ENCODE measurements at regions not wholly inside any gene's neighbourhood (a gene's known extent, or its start where the extent isn't known, plus 50 kb on each side); places are given as distances from the start of the nearest gene placed in this dataset.
A peak's percentile ranks its signal among the peaks of the same experiment; 100 is the strongest.
"Not testable (repeated sequence)": the region's sequence is repeated elsewhere in the genome, so short reads cannot be mapped to it uniquely, and the experiment has no call there.

GRCh38 chrX:124771292-124771691 is 424.9 kb downstream of the SH2D1A start:
- no peaks in the 10 kb centered on the region for H3K36me3 Mint-ChIP-seq
- no peak overlapping the region for H3K4me3 Mint-ChIP-seq

GRCh38 chrX:124788253-124788652 is 441.9 kb downstream of the SH2D1A start:
- H3K27ac Mint-ChIP-seq, H3K9me3 Mint-ChIP-seq, H3K4me1 Mint-ChIP-seq: not testable (repeated sequence)

More at GRCh38 chrX:124771292-124771691, 424.9 kb downstream of the SH2D1A start:
- Mint-ChIP-seq H3K9me3 (no peaks in the 10 kb centered on the region), H3K27ac (no peak overlapping the region), H3K27me3 (ENCODE audit: low read depth in 3 of 3) (peaks cover 0 to 4% (median 2%) of the 10 kb centered on the region in 3 donors), H3K4me1 (no peaks in the 10 kb centered on the region)
- no peak for DNase-seq

GRCh38 chrX:124789874-124790273 is 443.5 kb downstream of the SH2D1A start:
- not testable (repeated sequence) for H3K4me1 Mint-ChIP-seq; H3K27ac Mint-ChIP-seq; H3K36me3 Mint-ChIP-seq; H3K4me3 Mint-ChIP-seq; H3K27me3 Mint-ChIP-seq (ENCODE audit: low read depth in 3 of 3); DNase-seq; H3K9me3 Mint-ChIP-seq

More at GRCh38 chrX:124788253-124788652, 441.9 kb downstream of the SH2D1A start:
- DNase-seq; H3K27me3 Mint-ChIP-seq (ENCODE audit: low read depth in 3 of 3); H3K36me3 Mint-ChIP-seq; H3K4me3 Mint-ChIP-seq: not testable (repeated sequence)

- Mint-ChIP-seq H3K9me3 (peaks cover 0 to 4% (median 0%) of the 10 kb centered on the region in 6 donors), H3K36me3 (no peaks in the 10 kb centered on the region), H3K4me1 (no peaks in the 10 kb centered on the region), H3K27ac (no peak overlapping the region), H3K4me3 (no peak overlapping the region), H3K27me3 (ENCODE audit: low read depth in 3 of 3) (no peaks in the 10 kb centered on the region)
- DNase-seq: no peak
Observed at GRCh38 chrX:124791492-124792095, 445.2 kb downstream of the SH2D1A start.

GRCh38 chrX:124796989-124797388 is 450.6 kb downstream of the SH2D1A start:
- DNase-seq: no peak
- Mint-ChIP-seq H3K9me3 (peaks cover 3 to 10% (median 5%) of the 10 kb centered on the region in 6 donors), H3K27ac (no peak overlapping the region), H3K4me1 (no peaks in the 10 kb centered on the region), H3K36me3 (peaks cover 0 to 3% (median 0%) of the 10 kb centered on the region in 3 donors), H3K4me3 (no peak overlapping the region), H3K27me3 (ENCODE audit: low read depth in 3 of 3) (peaks cover 0 to 5% (median 4%) of the 10 kb centered on the region in 3 donors)

- peaks cover 0 to 5% (median 0%) of the 10 kb centered on the region in 3 donors for H3K36me3 Mint-ChIP-seq
- H3K4me1 Mint-ChIP-seq: no peaks in the 10 kb centered on the region
Observed at GRCh38 chrX:124804962-124805361, 458.6 kb downstream of the SH2D1A start.

GRCh38 chrX:124805486-124805885 is 459.1 kb downstream of the SH2D1A start:
- Mint-ChIP-seq H3K36me3 (peaks cover 0 to 5% (median 0%) of the 10 kb centered on the region in 3 donors), H3K27ac (no peak overlapping the region), H3K4me3 (no peak overlapping the region), H3K9me3 (peaks cover 3 to 14% (median 11%) of the 10 kb centered on the region in 6 donors), H3K4me1 (no peaks in the 10 kb centered on the region), H3K27me3 (ENCODE audit: low read depth in 3 of 3) (peaks cover 0 to 5% (median 3%) of the 10 kb centered on the region in 3 donors)
- no peak for DNase-seq

More at GRCh38 chrX:124804962-124805361, 458.6 kb downstream of the SH2D1A start:
- Mint-ChIP-seq H3K4me3 (no peak overlapping the region), H3K27ac (no peak overlapping the region), H3K9me3 (peaks cover 3 to 14% (median 11%) of the 10 kb centered on the region in 6 donors), H3K27me3 (ENCODE audit: low read depth in 3 of 3) (peaks cover 1 to 6% (median 3%) of the 10 kb centered on the region in 3 donors)
- DNase-seq: no peak

- Mint-ChIP-seq H3K4me3 (no peak overlapping the region), H3K36me3 (no peaks in the 10 kb centered on the region), H3K4me1 (no peaks in the 10 kb centered on the region)
Observed at GRCh38 chrX:124814106-124814505, 467.7 kb downstream of the SH2D1A start.

GRCh38 chrX:124818033-124818432 is 471.7 kb downstream of the SH2D1A start:
- no peak overlapping the region for H3K4me3 Mint-ChIP-seq
- H3K36me3 Mint-ChIP-seq: no peaks in the 10 kb centered on the region
- no peaks in the 10 kb centered on the region for H3K4me1 Mint-ChIP-seq
- H3K27me3 Mint-ChIP-seq (ENCODE audit: low read depth in 3 of 3): peaks cover 0 to 6% (median 0%) of the 10 kb centered on the region in 3 donors
- H3K27ac Mint-ChIP-seq: no peak overlapping the region
- H3K9me3 Mint-ChIP-seq: no peaks in the 10 kb centered on the region
- DNase-seq: no peak

More at GRCh38 chrX:124814106-124814505, 467.7 kb downstream of the SH2D1A start:
- Mint-ChIP-seq H3K27ac (no peak overlapping the region), H3K9me3 (no peaks in the 10 kb centered on the region), H3K27me3 (ENCODE audit: low read depth in 3 of 3) (peaks cover 0 to 2% (median 0%) of the 10 kb centered on the region in 3 donors)
- no peak for DNase-seq

GRCh38 chrX:124818764-124819163 is 472.4 kb downstream of the SH2D1A start:
- Mint-ChIP-seq H3K36me3 (no peaks in the 10 kb centered on the region), H3K27me3 (ENCODE audit: low read depth in 3 of 3) (peaks cover 0 to 6% (median 0%) of the 10 kb centered on the region in 3 donors), H3K4me1 (no peaks in the 10 kb centered on the region), H3K27ac (no peak overlapping the region), H3K9me3 (no peaks in the 10 kb centered on the region), H3K4me3 (no peak overlapping the region)
- no peak for DNase-seq

GRCh38 chrX:124820738-124821137 is 474.4 kb downstream of the SH2D1A start:
- Mint-ChIP-seq H3K4me1 (no peaks in the 10 kb centered on the region), H3K27ac (no peak overlapping the region), H3K27me3 (ENCODE audit: low read depth in 3 of 3) (peaks cover 0 to 6% (median 0%) of the 10 kb centered on the region in 3 donors), H3K36me3 (no peaks in the 10 kb centered on the region), H3K4me3 (no peak overlapping the region), H3K9me3 (no peaks in the 10 kb centered on the region)
- no peak for DNase-seq

- Mint-ChIP-seq H3K4me1 (peaks cover 6 to 17% of the 10 kb centered on the region in 2 donors), H3K4me3 (no peak overlapping the region), H3K36me3 (no peaks in the 10 kb centered on the region), H3K9me3 (no peaks in the 10 kb centered on the region), H3K27ac (no peak overlapping the region), H3K27me3 (ENCODE audit: low read depth in 3 of 3) (peaks cover 0 to 2% (median 0%) of the 10 kb centered on the region in 3 donors)
- DNase-seq: no peak
Observed at GRCh38 chrX:124827258-124827845, 481.0 kb downstream of the SH2D1A start.

GRCh38 chrX:124829930-124830329 is 483.6 kb downstream of the SH2D1A start:
- H3K4me1 Mint-ChIP-seq: peaks cover 6 to 17% of the 10 kb centered on the region in 2 donors
- no peaks in the 10 kb centered on the region for H3K9me3 Mint-ChIP-seq
- peaks cover 1 to 6% (median 2%) of the 10 kb centered on the region in 3 donors for H3K27me3 Mint-ChIP-seq (ENCODE audit: low read depth in 3 of 3)
- H3K27ac Mint-ChIP-seq: no peak overlapping the region
- H3K4me3 Mint-ChIP-seq: peak overlapping the region in 1 of 5 donors; percentile 1
- H3K36me3 Mint-ChIP-seq: no peaks in the 10 kb centered on the region
- DNase-seq: peak in 1 of 3 donors; percentile 9

GRCh38 chrX:124836786-124837185 is 482.9 kb upstream of the TEX13C start:
- no peaks in the 10 kb centered on the region for H3K36me3 Mint-ChIP-seq
- no peaks in the 10 kb centered on the region for H3K4me1 Mint-ChIP-seq
- peaks cover 0 to 8% (median 1%) of the 10 kb centered on the region in 3 donors for H3K27me3 Mint-ChIP-seq (ENCODE audit: low read depth in 3 of 3)
- H3K9me3 Mint-ChIP-seq: no peaks in the 10 kb centered on the region
- H3K4me3 Mint-ChIP-seq: no peak overlapping the region
- DNase-seq: no peak
- no peak overlapping the region for H3K27ac Mint-ChIP-seq
